ENCODE measurements at regions not wholly inside any gene's neighbourhood (a gene's known extent, or its start where the extent isn't known, plus 50 kb on each side); places are given as distances from the start of the nearest gene placed in this dataset.
A peak's percentile ranks its signal among the peaks of the same experiment; 100 is the strongest.

- 22 to 38% (median 28%) methylated on average over 10 of the region's 10 CpGs for WGBS, 5 donors
- DNase-seq: peak; percentile 43 to 80
Measured at GRCh38 chr6:156617376-156617775, 159.8 kb upstream of the ARID1B start.

GRCh38 chr6:156616495-156616894 lies 160.7 kb upstream of the ARID1B start:
- no peak overlapping the region for H3K27ac ChIP-seq
- DNase-seq: no peak
- intact Hi-C loops (cut with DNase I; ENCODE audit: low total_unique reads): no loop called here
- no peak for TF ChIP-seq CTCF (IDR thresholded peaks at IDR 0.05)
- TF ChIP-seq POLR2AphosphoS5 (IDR thresholded peaks at IDR 0.05): no peak
- TF ChIP-seq POLR2A (IDR thresholded peaks at IDR 0.05): no peak
- TF ChIP-seq EP300 (IDR thresholded peaks at IDR 0.05): no peak
- H3K9me3 ChIP-seq: peaks cover 9 to 26% (median 18%) of the 10 kb centered on the region in 4 donors
- H3K4me3 ChIP-seq: no peak overlapping the region
- H3K27me3 ChIP-seq: no peaks in the 10 kb centered on the region
- H3K4me1 ChIP-seq: peaks cover 0 to 8% (median 3%) of the 10 kb centered on the region in 4 donors
- WGBS, 5 donors: 88 to 100% (median 89%) methylated on average over 1 of the region's 1 CpG
- no peaks in the 10 kb centered on the region for H3K36me3 ChIP-seq

More at GRCh38 chr6:156617376-156617775, 159.8 kb upstream of the ARID1B start:
- Histone ChIP-seq H3K4me1 (peaks cover 0 to 8% (median 3%) of the 10 kb centered on the region in 4 donors), H3K27ac (no peak overlapping the region), H3K9me3 (peaks cover 9 to 18% (median 13%) of the 10 kb centered on the region in 4 donors), H3K4me3 (no peak overlapping the region), H3K27me3 (no peaks in the 10 kb centered on the region), H3K36me3 (no peaks in the 10 kb centered on the region)
- TF ChIP-seq POLR2AphosphoS5 (IDR thresholded peaks at IDR 0.05) (no peak), EP300 (IDR thresholded peaks at IDR 0.05) (no peak), CTCF (IDR thresholded peaks at IDR 0.05) (no peak), POLR2A (IDR thresholded peaks at IDR 0.05) (no peak)
- intact Hi-C loops (cut with DNase I; ENCODE audit: low total_unique reads): no loop called here

GRCh38 chr6:156613996-156614395 lies 163.2 kb upstream of the ARID1B start:
- DNase-seq: no peak
- H3K36me3 ChIP-seq: no peaks in the 10 kb centered on the region
- H3K27me3 ChIP-seq: no peaks in the 10 kb centered on the region
- peaks cover 0 to 8% (median 3%) of the 10 kb centered on the region in 4 donors for H3K4me1 ChIP-seq
- no peak overlapping the region for H3K4me3 ChIP-seq
- intact Hi-C loops (cut with DNase I; ENCODE audit: low total_unique reads): no loop called here
- 76 to 95% (median 78%) methylated on average over 1 of the region's 1 CpG for WGBS, 5 donors
- H3K27ac ChIP-seq: no peak overlapping the region
- TF ChIP-seq CTCF (IDR thresholded peaks at IDR 0.05) (no peak), POLR2AphosphoS5 (IDR thresholded peaks at IDR 0.05) (no peak), POLR2A (IDR thresholded peaks at IDR 0.05) (no peak), EP300 (IDR thresholded peaks at IDR 0.05) (no peak)
- peaks cover 9 to 32% (median 21%) of the 10 kb centered on the region in 4 donors for H3K9me3 ChIP-seq

- H3K4me1 ChIP-seq: peaks cover 0 to 3% (median under 1%) of the 10 kb centered on the region in 4 donors
- H3K27me3 ChIP-seq: no peaks in the 10 kb centered on the region
- peaks cover 9 to 32% (median 21%) of the 10 kb centered on the region in 4 donors for H3K9me3 ChIP-seq
- no peaks in the 10 kb centered on the region for H3K36me3 ChIP-seq
- intact Hi-C loops (cut with DNase I; ENCODE audit: low total_unique reads): no loop called here
- no peak for DNase-seq
- no peak for TF ChIP-seq POLR2AphosphoS5 (IDR thresholded peaks at IDR 0.05)
- no peak for TF ChIP-seq EP300 (IDR thresholded peaks at IDR 0.05)
- no peak for TF ChIP-seq CTCF (IDR thresholded peaks at IDR 0.05)
- no peak for TF ChIP-seq POLR2A (IDR thresholded peaks at IDR 0.05)
- no peak overlapping the region for H3K27ac ChIP-seq
- no peak overlapping the region for H3K4me3 ChIP-seq
Measured at GRCh38 chr6:156612361-156612760, 164.8 kb upstream of the ARID1B start.

All from stomach (tissue), 8 donors.